ENCODE measurements at regions not wholly inside any gene's neighbourhood (a gene's known extent, or its start where the extent isn't known, plus 50 kb on each side); places are given as distances from the start of the nearest gene placed in this dataset.

DNA sequence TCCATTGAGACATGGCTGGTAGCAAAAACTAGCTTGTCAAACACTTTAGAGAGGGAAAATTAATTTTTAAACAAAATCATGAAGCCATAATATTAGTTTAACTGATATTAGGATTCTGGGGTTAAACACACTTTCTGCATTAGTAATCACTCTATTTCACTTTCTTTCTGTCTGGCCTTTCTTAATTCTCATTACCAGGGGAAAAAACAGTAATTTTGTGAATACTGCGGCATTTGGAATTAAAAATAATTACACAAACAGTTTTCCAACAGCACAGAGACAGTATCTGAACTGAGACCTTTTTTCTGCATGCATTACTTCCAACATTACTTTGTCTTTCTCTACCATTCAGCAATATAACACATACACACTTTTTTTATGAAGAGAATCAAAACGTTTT, 190.6 kb downstream of the MRPL39 start:
- Histone ChIP-seq H3K9me3 (peaks cover 0 to 5% (median 5%) of the 10 kb centered on the region in 4 donors), H3K36me3 (no peaks in the 10 kb centered on the region), H3K27me3 (no peaks in the 10 kb centered on the region), H3K4me3 (no peak overlapping the region), H3K27ac (no peak overlapping the region), H3K4me1 (no peaks in the 10 kb centered on the region)
- DNase-seq = no peak
- no peak for ATAC-seq (ENCODE audit: low FRiP score in 2 of 2)
- TF ChIP-seq, protein P1, sequence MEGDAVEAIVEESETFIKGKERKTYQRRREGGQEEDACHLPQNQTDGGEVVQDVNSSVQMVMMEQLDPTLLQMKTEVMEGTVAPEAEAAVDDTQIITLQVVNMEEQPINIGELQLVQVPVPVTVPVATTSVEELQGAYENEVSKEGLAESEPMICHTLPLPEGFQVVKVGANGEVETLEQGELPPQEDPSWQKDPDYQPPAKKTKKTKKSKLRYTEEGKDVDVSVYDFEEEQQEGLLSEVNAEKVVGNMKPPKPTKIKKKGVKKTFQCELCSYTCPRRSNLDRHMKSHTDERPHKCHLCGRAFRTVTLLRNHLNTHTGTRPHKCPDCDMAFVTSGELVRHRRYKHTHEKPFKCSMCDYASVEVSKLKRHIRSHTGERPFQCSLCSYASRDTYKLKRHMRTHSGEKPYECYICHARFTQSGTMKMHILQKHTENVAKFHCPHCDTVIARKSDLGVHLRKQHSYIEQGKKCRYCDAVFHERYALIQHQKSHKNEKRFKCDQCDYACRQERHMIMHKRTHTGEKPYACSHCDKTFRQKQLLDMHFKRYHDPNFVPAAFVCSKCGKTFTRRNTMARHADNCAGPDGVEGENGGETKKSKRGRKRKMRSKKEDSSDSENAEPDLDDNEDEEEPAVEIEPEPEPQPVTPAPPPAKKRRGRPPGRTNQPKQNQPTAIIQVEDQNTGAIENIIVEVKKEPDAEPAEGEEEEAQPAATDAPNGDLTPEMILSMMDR (IDR thresholded peaks at IDR 0.05) = no peak
- TF ChIP-seq POLR2A (IDR thresholded peaks at IDR 0.05) (no peak), POLR2AphosphoS5 (IDR thresholded peaks at IDR 0.05) (no peak), EP300 (IDR thresholded peaks at IDR 0.05) (no peak)
- 66 to 78% methylated on average over 2 of the region's 2 CpGs for WGBS, 2 donors

DNA sequence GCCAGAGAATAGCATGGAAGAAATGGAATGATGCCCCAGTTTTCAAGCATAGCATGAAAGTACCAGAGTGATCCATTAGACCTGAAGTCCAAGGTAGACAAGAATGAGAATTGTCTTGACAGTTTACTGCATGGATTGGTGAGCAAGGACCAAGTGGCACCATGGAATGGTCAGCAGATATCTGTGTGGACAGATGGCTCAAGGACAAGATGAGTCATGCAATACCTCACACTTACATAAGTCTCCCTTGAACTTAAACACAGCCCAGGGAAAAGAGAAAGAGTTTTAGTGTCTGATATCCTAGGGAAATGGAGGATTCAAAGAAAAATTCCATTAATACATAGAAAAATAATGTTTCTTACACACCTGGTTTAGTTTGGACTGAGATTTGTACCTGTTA, 195.2 kb downstream of the MRPL39 start:
- no peaks in the 10 kb centered on the region for H3K4me1 ChIP-seq
- TF ChIP-seq POLR2A (IDR thresholded peaks at IDR 0.05) = no peak
- TF ChIP-seq EP300 (IDR thresholded peaks at IDR 0.05) = no peak
- TF ChIP-seq, protein P1 (IDR thresholded peaks at IDR 0.05) = no peak
- TF ChIP-seq POLR2AphosphoS5 (IDR thresholded peaks at IDR 0.05) = no peak
- H3K27me3 ChIP-seq = no peaks in the 10 kb centered on the region
- no peak overlapping the region for H3K4me3 ChIP-seq
- H3K27ac ChIP-seq = no peak overlapping the region
- H3K36me3 ChIP-seq = no peaks in the 10 kb centered on the region
- H3K9me3 ChIP-seq = peaks cover 0 to 5% (median 5%) of the 10 kb centered on the region in 4 donors
- no peak for ATAC-seq (ENCODE audit: low FRiP score in 2 of 2)
- DNase-seq = no peak

DNA sequence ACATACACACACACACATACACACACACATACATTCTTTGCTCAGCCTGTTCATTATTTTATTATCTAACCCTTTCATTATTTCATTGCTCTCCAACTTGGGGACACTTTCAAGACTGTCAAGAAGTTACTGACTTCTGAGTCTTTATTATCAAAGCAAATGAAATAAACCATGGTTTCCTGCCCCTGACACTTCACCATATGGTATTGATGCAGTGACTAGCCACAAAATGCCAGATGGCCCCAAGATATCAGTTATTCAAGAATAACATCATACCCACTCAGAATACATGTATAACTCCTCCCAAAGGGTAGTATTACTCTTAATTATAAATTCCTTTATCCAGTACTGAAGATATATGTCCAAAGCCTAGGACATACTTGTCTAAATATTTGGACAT, 197.3 kb downstream of the MRPL39 start:
- no peak for ATAC-seq (ENCODE audit: low FRiP score in 2 of 2)
- Histone ChIP-seq H3K4me1 (no peaks in the 10 kb centered on the region), H3K36me3 (no peaks in the 10 kb centered on the region), H3K27me3 (no peaks in the 10 kb centered on the region), H3K4me3 (no peak overlapping the region), H3K9me3 (peaks cover 0 to 5% (median 5%) of the 10 kb centered on the region in 4 donors), H3K27ac (no peak overlapping the region)
- TF ChIP-seq POLR2A (IDR thresholded peaks at IDR 0.05) (no peak), EP300 (IDR thresholded peaks at IDR 0.05) (no peak), POLR2AphosphoS5 (IDR thresholded peaks at IDR 0.05) (no peak)
- TF ChIP-seq, protein P1 (IDR thresholded peaks at IDR 0.05) = no peak
- DNase-seq = no peak

DNA sequence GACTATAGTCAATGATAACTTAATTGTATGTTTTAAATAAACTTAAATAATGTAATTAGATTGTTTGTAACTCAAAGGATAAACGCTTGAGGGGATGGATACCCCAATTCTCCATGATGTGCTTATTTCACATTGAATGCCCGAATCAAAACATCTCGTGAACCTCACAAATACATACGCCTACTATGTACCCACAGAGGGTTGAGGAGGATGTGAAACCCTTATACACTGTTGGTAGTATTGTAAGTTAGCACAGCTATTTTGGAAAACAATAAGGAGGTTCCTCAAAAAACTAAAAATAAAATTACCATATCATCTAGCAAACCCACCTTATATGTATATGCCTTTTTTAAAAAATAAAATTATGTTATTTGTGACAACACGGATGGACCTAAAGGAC, 198.6 kb downstream of the MRPL39 start:
- H3K27ac ChIP-seq = no peak overlapping the region
- H3K4me1 ChIP-seq = no peaks in the 10 kb centered on the region
- H3K27me3 ChIP-seq = no peaks in the 10 kb centered on the region
- no peak overlapping the region for H3K4me3 ChIP-seq
- ATAC-seq (ENCODE audit: low FRiP score in 2 of 2) = no peak
- TF ChIP-seq EP300 (IDR thresholded peaks at IDR 0.05) (no peak), POLR2A (IDR thresholded peaks at IDR 0.05) (no peak), POLR2AphosphoS5 (IDR thresholded peaks at IDR 0.05) (no peak)
- TF ChIP-seq, protein P1 (IDR thresholded peaks at IDR 0.05) = no peak
- H3K9me3 ChIP-seq = no peaks in the 10 kb centered on the region
- no peak for DNase-seq
- H3K36me3 ChIP-seq = no peaks in the 10 kb centered on the region
- 59 to 83% methylated on average over 5 of the region's 5 CpGs for WGBS, 2 donors

DNA sequence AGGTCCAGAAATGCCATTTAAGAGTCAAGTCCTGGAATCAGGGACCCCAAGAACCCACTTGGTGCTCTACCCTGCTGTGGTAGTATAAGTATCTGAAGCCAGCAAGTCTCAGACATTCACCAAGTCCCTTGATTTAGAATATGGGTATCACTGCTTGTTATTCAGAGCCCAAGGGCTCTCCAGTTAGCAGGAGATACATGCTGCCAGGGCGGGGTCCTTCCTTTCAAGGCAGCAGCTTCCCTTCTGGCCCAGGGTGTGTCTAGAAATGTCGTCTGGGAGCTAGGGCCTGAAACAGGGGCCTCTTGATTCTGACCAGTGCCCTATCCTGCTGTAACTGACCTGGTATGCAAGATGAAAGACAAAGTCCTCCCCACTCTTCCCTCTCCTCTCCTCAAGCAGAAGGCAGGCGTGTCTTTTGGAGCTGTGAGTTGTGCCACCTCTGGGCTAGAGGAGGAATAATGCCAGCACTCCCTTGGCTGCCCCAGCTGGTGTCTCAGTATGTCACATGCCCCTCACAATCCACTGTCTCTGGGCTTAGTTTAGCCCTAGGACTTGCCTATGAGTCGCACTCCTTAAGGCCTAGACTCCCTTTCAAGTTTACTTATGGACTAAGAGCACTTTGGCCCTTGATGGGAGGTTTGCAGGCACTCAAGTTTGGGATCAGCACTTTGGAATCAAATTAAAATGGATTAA, 200.2 kb downstream of the MRPL39 start:
- WGBS, 2 donors = 27 to 84% methylated on average over 2 to 4 of the region's 4 CpGs
- Histone ChIP-seq H3K4me3 (no peak overlapping the region), H3K27me3 (no peaks in the 10 kb centered on the region), H3K27ac (no peak overlapping the region), H3K9me3 (no peaks in the 10 kb centered on the region), H3K36me3 (no peaks in the 10 kb centered on the region), H3K4me1 (no peaks in the 10 kb centered on the region)
- DNase-seq (no peak), ATAC-seq (ENCODE audit: low FRiP score in 2 of 2) (no peak)
- no peak for TF ChIP-seq EP300 (IDR thresholded peaks at IDR 0.05)
- TF ChIP-seq, protein P1 (IDR thresholded peaks at IDR 0.05) = no peak
- TF ChIP-seq POLR2A (IDR thresholded peaks at IDR 0.05) = no peak
- no peak for TF ChIP-seq POLR2AphosphoS5 (IDR thresholded peaks at IDR 0.05)
